GM18502 (cell line): ENCODE measurements at regions not wholly inside any gene's neighbourhood (a gene's known extent, or its start where the extent isn't known, plus 50 kb on each side); places are given as distances from the start of the nearest gene placed in this dataset.

Source experiments
- ATAC-seq: cut with Tn5 transposase; IDR thresholded peaks from one replicate; pipeline ENCODE4 v1.9.1; 2021; ENCODE audit warnings: mild to moderate bottlenecking; ENCODE audit not compliant: unreplicated experiment, poor library complexity

- ATAC-seq: no peak
Observed at GRCh38 chr16:85381738-85382592, 231.2 kb upstream of the GSE1 start.

- ATAC-seq: no peak
Observed at GRCh38 chr16:85382717-85383118, 230.4 kb upstream of the GSE1 start.

DNA sequence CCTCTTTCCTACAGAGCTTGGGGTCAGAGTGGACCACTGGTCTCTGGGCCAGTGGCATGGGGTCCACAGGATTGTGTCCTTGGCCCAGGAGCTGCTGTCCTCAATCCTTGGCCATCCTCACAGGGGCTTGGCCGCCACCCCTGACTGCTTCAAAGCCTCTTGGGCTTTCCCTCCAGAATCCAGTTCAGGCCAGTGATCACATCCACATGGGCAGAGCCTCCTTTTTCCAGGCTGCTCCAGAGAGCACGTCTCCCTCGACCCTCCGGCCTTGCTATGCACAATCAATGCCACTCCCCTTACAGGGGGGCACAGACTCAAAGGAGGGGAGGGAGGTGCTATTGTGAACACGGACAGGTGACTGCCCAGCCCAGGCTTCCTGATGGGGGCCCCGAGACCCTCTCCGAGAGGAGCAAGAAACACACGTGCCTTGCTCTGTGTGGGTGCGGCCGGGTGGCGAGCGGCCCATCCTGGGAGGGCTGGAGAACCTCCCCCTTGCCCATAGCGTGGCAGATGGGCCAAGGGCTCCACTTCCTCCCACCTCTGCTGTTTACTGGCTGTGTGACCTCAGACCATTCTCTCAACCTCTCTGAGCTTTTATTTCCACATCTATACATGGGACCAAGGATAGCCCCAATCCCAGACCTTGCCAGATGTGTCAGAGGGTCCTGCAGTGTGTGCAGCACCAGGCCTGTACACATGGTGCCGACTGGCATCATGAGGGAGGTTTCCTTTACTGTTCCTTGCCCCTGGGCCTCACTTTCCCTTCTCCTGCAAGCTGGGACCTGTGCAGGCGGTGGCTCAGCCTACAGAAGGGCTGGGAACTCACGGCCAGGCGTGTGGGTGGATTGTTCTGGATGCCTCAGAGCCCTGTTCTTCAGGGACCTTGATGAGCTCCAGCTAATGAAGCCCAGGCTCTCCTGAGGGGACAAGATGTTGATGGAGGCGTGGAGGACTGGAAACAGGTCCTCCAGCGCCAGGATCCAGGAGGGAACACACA is 229.0 kb upstream of the GSE1 start:
- no peak for ATAC-seq

- no peak for ATAC-seq
Observed at GRCh38 chr16:85384833-85385462, 228.2 kb upstream of the GSE1 start.

GRCh38 chr16:85385463-85386331 is 227.4 kb upstream of the GSE1 start:
- no peak for ATAC-seq

DNA sequence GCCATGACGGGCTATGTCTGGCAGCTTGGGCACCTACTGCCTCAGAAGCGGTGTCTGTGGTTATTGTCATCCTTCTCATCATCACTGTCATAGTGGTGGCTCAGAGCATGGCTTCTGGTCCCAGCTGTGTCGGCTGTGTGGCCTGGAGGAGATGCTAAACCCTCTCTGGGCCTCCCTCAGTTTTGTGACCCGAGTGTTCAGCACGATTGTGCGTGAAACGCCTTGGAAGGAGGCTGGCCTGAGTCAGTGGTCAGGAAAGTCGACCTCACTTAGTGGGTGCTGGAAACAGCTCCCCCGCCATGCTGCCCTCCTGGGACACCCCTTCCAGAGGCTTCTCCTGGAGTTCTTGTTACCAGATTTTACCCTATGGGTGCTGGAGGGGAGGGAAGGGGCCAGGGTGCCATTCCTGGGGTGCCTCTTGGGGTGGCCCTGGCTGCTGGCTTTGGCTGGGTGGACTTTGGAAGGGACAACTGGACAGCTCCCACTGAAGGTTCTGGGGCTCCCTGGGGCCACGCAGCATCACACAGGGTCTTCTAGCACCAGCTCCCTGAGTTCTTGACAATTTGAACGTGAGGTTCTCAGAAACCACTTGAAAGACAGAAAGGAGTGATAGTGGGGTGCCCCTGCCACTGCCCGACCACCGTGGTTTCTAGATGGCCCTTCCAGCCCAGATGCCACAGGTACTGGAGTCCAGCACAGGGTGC is 226.5 kb upstream of the GSE1 start:
- no peak for ATAC-seq

DNA sequence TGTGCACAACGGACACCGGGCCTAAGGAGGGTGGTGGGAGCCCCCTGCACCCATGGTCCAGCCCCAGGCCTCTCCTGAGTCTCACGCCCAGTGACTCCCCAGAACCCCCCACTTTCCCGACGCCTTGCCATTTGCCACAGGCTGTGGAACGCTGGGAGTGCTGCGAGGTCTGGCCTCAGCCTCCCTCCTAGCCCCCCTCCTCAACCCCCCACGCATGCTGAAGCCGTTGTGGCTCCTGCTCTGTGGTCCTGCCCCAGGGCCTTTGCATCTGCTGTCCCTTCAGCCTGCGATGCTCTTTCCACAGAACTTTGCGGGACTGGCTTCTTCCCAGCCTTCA is 226.0 kb upstream of the GSE1 start:
- no peak for ATAC-seq

GRCh38 chr16:85387731-85388295 is 225.3 kb upstream of the GSE1 start:
- no peak for ATAC-seq

DNA sequence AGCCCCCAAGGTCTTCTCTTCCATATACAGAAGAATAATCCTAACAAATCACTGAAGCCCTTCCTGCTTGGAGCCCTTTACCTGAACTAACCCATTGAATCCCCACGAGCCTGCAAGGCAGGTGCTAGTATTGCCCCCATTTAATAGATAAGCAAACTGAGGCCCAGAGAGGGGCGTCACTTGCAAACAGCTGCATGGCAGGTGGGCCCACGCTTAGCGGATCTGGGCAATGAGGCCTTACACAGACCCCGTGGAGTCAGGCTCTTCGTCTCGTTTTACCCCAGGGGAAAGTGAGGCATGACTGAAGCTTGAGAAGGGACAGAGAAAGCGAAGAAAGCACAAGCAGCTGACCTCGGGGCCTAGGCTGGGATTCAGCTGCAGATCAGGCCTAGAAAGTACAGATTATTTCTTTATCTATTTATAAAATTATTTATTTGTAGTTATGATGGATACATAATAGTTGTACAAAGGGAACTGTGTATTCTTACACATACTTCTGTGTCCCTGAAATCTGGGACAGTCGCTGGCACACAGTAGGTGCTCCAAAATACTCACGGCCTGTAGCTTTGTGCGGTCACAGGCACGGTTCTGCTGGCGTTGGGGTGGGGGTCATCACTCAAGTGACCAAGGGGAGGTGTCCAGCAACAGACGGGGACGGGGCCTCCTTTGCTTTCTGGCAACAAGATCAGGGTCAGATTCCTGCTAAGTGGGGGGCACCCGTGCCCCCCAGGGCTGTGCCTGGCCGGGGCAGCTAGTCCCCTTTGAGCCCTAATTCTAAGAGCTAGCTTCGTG is 223.2 kb upstream of the GSE1 start:
- no peak for ATAC-seq

- no peak for ATAC-seq
Observed at GRCh38 chr16:85390511-85391174, 222.5 kb upstream of the GSE1 start.

DNA sequence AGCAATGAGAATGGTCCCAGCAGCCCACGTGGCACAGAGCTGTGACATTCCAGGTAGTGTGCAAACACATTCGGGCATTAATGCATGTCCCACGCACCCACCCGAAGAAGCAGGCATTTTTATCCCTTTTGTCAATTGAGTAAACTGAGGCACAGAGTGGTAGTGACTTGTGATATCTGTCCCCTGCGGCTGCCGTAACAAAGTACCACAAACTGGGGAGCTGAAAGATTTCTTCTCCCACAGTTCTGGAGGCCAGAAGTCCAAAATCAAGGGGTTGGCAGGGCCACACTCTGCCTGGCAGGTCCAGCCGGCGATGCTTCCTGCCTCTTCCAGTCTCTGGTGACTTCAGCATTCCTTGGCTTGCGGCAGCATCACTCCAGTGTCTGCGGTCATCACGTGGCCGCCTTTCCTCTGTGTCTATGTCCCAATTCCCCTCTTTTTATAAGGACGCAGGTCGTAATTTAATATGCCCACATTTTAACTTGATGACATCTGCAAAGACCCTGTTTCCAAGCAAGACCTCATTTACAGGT is 221.9 kb upstream of the GSE1 start:
- no peak for ATAC-seq

DNA sequence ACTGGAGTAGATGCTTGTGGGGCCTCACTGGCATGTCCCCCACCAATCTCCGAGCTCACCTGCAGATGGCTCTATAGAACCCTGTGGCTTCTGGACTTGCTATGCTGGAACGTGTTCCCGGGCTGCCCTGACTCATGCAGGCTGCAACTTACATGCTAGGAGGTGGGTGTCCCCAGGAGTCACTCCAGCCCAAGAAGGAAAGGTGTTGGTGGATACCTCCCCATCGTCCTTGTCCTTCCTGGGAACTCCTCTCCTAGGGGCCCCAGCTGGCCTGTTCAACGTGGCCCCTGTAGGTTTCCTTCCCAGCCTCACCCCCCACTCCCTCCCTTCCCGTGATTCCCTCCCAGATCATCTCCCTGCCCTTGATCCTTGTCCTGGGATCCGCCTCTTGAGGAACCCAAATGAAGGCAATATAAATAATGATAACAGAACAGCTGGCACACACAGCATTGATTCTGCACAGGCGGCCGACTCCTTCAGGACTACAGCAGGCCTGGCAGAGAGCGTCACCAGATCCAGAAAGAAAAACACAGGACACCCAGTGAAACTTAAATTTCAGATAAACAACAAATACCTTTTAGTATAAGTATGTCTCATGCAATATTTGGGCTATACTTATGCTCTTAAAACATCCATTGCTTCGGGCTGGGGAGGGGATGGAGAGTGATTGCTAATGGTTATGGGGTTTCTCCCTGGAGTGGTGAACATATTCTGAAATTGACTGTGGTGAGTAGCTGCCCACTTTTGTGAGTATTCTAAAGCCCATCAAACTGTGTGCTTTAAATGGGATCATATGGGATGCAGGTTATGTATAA is 221.1 kb upstream of the GSE1 start:
- no peak for ATAC-seq

- no peak for ATAC-seq
Observed at GRCh38 chr16:85392756-85393673, 220.1 kb upstream of the GSE1 start.

DNA sequence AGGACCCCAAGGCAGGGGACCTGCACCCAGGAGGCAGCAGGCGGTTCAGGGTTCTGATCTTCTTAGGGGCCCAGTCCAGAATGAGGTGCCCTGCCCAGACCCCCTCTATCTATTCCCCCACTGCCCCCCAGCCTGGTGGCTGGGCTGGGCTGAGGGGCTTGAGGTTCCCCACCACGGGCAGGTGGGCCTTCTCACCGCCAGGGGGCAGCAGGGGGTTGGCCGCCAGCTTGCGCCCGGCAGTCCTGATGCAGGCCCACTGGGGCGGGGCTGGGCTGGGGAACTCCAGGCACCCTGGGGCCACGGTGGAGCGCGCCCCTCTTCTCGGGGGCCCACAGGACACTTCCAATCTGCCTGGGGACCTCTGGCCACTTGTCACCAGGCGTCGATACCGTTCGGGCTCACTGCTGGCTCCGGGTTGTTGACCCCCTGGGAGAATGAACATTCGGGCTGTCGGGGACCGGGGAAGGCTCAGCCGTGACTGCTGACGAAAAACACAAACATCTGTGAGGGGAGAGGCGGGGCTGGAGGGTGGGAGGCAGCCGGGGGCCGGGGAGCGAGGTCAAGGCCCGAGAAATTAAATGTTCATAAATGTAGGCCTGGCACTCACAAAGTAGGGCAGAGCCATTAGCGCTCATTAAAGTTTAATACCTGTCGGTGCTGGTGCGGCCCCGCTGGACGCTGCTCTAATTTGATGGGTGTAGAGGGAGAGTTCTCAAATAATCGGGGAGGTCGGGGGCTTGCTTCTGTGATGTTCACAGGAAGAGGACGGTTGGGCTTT is 219.3 kb upstream of the GSE1 start:
- no peak for ATAC-seq
